ENCODE measurements at regions not wholly inside any gene's neighbourhood (a gene's known extent, or its start where the extent isn't known, plus 50 kb on each side); places are given as distances from the start of the nearest gene placed in this dataset.

- no peak overlapping the region for H3K4me3 ChIP-seq (replicated peaks; ENCODE audit: low read depth, low read length)
- no peak for DNase-seq (ENCODE audit: extremely low read depth, low read depth)
- no peak for TF ChIP-seq CTCF (IDR thresholded peaks at IDR 0.05; ENCODE audit: low read depth, low read length, missing control alignments)
Measured at GRCh38 chr3:10597733-10598132, 92.3 kb upstream of the ATP2B2 start.

GRCh38 chr3:10599017-10599416 is 93.6 kb upstream of the ATP2B2 start:
- no peak overlapping the region for H3K4me3 ChIP-seq (replicated peaks; ENCODE audit: low read depth, low read length)
- TF ChIP-seq CTCF (IDR thresholded peaks at IDR 0.05; ENCODE audit: low read depth, low read length, missing control alignments): no peak
- DNase-seq (ENCODE audit: extremely low read depth, low read depth): no peak

GRCh38 chr3:10599444-10599843 is 94.1 kb upstream of the ATP2B2 start:
- H3K4me3 ChIP-seq (replicated peaks; ENCODE audit: low read depth, low read length): no peak overlapping the region
- DNase-seq (ENCODE audit: extremely low read depth, low read depth): no peak
- no peak for TF ChIP-seq CTCF (IDR thresholded peaks at IDR 0.05; ENCODE audit: low read depth, low read length, missing control alignments)

GRCh38 chr3:10600296-10600714 is 94.9 kb upstream of the ATP2B2 start:
- no peak overlapping the region for H3K4me3 ChIP-seq (replicated peaks; ENCODE audit: low read depth, low read length)
- no peak for DNase-seq (ENCODE audit: extremely low read depth, low read depth)
- no peak for TF ChIP-seq CTCF (IDR thresholded peaks at IDR 0.05; ENCODE audit: low read depth, low read length, missing control alignments)

- H3K4me3 ChIP-seq (replicated peaks; ENCODE audit: low read depth, low read length): no peak overlapping the region
- no peak for DNase-seq (ENCODE audit: extremely low read depth, low read depth)
- TF ChIP-seq CTCF (IDR thresholded peaks at IDR 0.05; ENCODE audit: low read depth, low read length, missing control alignments): no peak
Measured at GRCh38 chr3:10600726-10601125, 95.3 kb upstream of the ATP2B2 start.

GRCh38 chr3:10601151-10601856 is 95.9 kb upstream of the ATP2B2 start:
- DNase-seq (ENCODE audit: extremely low read depth, low read depth): no peak
- no peak for TF ChIP-seq CTCF (IDR thresholded peaks at IDR 0.05; ENCODE audit: low read depth, low read length, missing control alignments)
- H3K4me3 ChIP-seq (replicated peaks; ENCODE audit: low read depth, low read length): no peak overlapping the region

GRCh38 chr3:10601857-10602230 is 96.5 kb upstream of the ATP2B2 start:
- no peak for TF ChIP-seq CTCF (IDR thresholded peaks at IDR 0.05; ENCODE audit: low read depth, low read length, missing control alignments)
- H3K4me3 ChIP-seq (replicated peaks; ENCODE audit: low read depth, low read length): no peak overlapping the region
- no peak for DNase-seq (ENCODE audit: extremely low read depth, low read depth)

All from HFF-Myc (cell line).